CD14-positive monocyte (primary cell): ENCODE measurements at regions not wholly inside any gene's neighbourhood (a gene's known extent, or its start where the extent isn't known, plus 50 kb on each side); places are given as distances from the start of the nearest gene placed in this dataset.

Experiments
- DNase-seq, 3 donors: peaks; one replicate each; pipeline ENCODE4 v3.0.0-alpha.2; 2011 to 2022
- H2AFZ ChIP-seq: 2 replicates; pipeline ENCODE4 v1.6.0; 2012; ENCODE audit warnings: mild to moderate bottlenecking, low read depth, low read length, inconsistent platforms; ENCODE audit not compliant: insufficient read depth, poor library complexity, severe bottlenecking
- H3K27ac ChIP-seq, 2 donors: 1 replicate in 1 of 2; 2 replicates in 1 of 2; pipeline ENCODE4 v1.5.1; 2012 to 2013; ENCODE audit warnings: low read length in 2 of 2, control low read depth in 1 of 2, inconsistent platforms in 1 of 2, low read depth in 1 of 2, mild to moderate bottlenecking in 1 of 2
- H3K27me3 ChIP-seq, 2 donors: one replicate each; pipeline versions ENCODE4 v1.6.0 to v1.6.1; 2011 to 2013; ENCODE audit warnings: low read length in 2 of 2; ENCODE audit not compliant: control insufficient read depth in 2 of 2, insufficient read depth in 2 of 2
- H3K36me3 ChIP-seq, 2 donors: replicated peaks in 1 of 2; 1 replicate in 1 of 2; 2 replicates in 1 of 2; pipeline versions ENCODE4 v1.5.1 to v1.6.1; 2012 to 2013; ENCODE audit warnings: low read length in 2 of 2, control low read depth in 1 of 2, inconsistent platforms in 1 of 2, mild to moderate bottlenecking in 1 of 2; ENCODE audit not compliant: insufficient read depth in 2 of 2, control insufficient read depth in 1 of 2
- H3K4me1 ChIP-seq, 2 donors: 1 replicate in 1 of 2; 2 replicates in 1 of 2; pipeline versions ENCODE4 v1.5.1 to v1.6.1; 2012 to 2013; ENCODE audit warnings: low read length in 2 of 2, control low read depth in 1 of 2, inconsistent platforms in 1 of 2, mild to moderate bottlenecking in 1 of 2, moderate library complexity in 1 of 2; ENCODE audit not compliant: insufficient read depth in 2 of 2, control insufficient read depth in 1 of 2
- H3K4me2 ChIP-seq: replicated peaks from 2 replicates; pipeline ENCODE3; 2012; ENCODE audit warnings: low read length, moderate library complexity, mild to moderate bottlenecking; ENCODE audit not compliant: poor library complexity, severe bottlenecking; ENCODE audit errors: extremely low read depth
- H3K4me3 ChIP-seq, 3 experiments: fragments of 200-600 bp in 1 of 3; sonication (generic) in 1 of 3; replicated peaks in 1 of 3; 1 replicate in 2 of 3; 2 replicates in 1 of 3; pipeline ENCODE4 v1.5.1; 2011 to 2013; ENCODE audit warnings: low read length in 3 of 3, mild to moderate bottlenecking in 3 of 3, control low read depth in 2 of 3, low read depth in 2 of 3, inconsistent platforms in 1 of 3, moderate library complexity in 1 of 3
- H3K79me2 ChIP-seq: 2 replicates; pipeline ENCODE4 v1.6.0; 2012; ENCODE audit warnings: mild to moderate bottlenecking, control low read depth, inconsistent platforms, low read length, moderate library complexity; ENCODE audit not compliant: insufficient read depth
- H3K9ac ChIP-seq: 2 replicates; pipeline ENCODE4 v1.6.0; 2017; ENCODE audit warnings: low read length, mild to moderate bottlenecking; ENCODE audit not compliant: insufficient read depth, poor library complexity, severe bottlenecking
- H3K9me3 ChIP-seq, 2 donors: replicated peaks in 1 of 2; 1 replicate in 1 of 2; 2 replicates in 1 of 2; pipeline versions ENCODE4 v1.5.1 to v1.6.1; 2012 to 2013; ENCODE audit warnings: low read length in 2 of 2, control low read depth in 1 of 2; ENCODE audit not compliant: control insufficient read depth in 1 of 2, insufficient read depth in 1 of 2
- H4K20me1 ChIP-seq: 2 replicates; pipeline ENCODE4 v1.6.0; 2012; ENCODE audit warnings: mild to moderate bottlenecking, low read length, control low read depth, moderate library complexity; ENCODE audit not compliant: insufficient read depth
- H3K27ac Mint-ChIP-seq, 7 donors: one replicate each; pipeline ENCODE4 v1.8.0; 2020; ENCODE audit warnings: mild to moderate bottlenecking in 7 of 7, mixed read lengths in 7 of 7, moderate library complexity in 6 of 7, inconsistent platforms in 2 of 7
- H3K27me3 Mint-ChIP-seq, 3 donors: one replicate each; pipeline ENCODE4 v1.8.0; 2021 to 2022; ENCODE audit warnings: low read depth in 3 of 3, mild to moderate bottlenecking in 3 of 3, mixed read lengths in 3 of 3, moderate library complexity in 3 of 3, inconsistent platforms in 1 of 3
- H3K36me3 Mint-ChIP-seq, 2 donors: one replicate each; pipeline ENCODE4 v1.8.0; 2020; ENCODE audit warnings: mixed read lengths in 2 of 2, inconsistent platforms in 1 of 2, mild to moderate bottlenecking in 1 of 2
- H3K4me1 Mint-ChIP-seq: one replicate; pipeline ENCODE4 v1.8.0; 2020; ENCODE audit warnings: mild to moderate bottlenecking, mixed read lengths
- H3K4me3 Mint-ChIP-seq, 2 donors: one replicate each; pipeline ENCODE4 v1.8.0; 2020; ENCODE audit warnings: mild to moderate bottlenecking in 2 of 2, mixed read lengths in 2 of 2, moderate library complexity in 1 of 2
- H3K9me3 Mint-ChIP-seq, 7 donors: one replicate each; pipeline ENCODE4 v1.8.0; 2020 to 2022; ENCODE audit warnings: mixed read lengths in 7 of 7, mild to moderate bottlenecking in 6 of 7, moderate library complexity in 6 of 7, inconsistent platforms in 2 of 7
- CTCF ChIP-seq: fragments of 200-600 bp; IDR thresholded peaks from one replicate; pipeline ENCODE4 v1.8.0; 2022; ENCODE audit warnings: antibody characterized with exemption, mild to moderate bottlenecking
- WGBS: methylation state at CpG from one replicate; pipeline ENCODE4 v1.1.5; 2013; ENCODE audit warnings: missing lambda C conversion rate; ENCODE audit not compliant: insufficient coverage; 5-methylcytosine and 5-hydroxymethylcytosine counted together
- intact Hi-C, 2 donors: fragments of 100-400 bp; cut with micrococcal nuclease; formaldehyde crosslinking; loops; one replicate each; pipeline versions ENCODE4 v1.15.0 to v1.15.1; 2023

GRCh38 chr4:135510582-135510981, 1309.0 kb upstream of the PABPC4L start:
- intact Hi-C loops, result no loop called here
- Histone ChIP-seq H3K4me1 (no peaks in the 10 kb centered on the region), H3K36me3 (no peaks in the 10 kb centered on the region), H3K4me2 (no peak overlapping the region), H3K4me3 (no peak overlapping the region), H3K9ac (no peak overlapping the region), H3K27ac (no peak overlapping the region), H3K9me3 (no peaks in the 10 kb centered on the region), H3K79me2 (no peaks in the 10 kb centered on the region), H2AFZ (no peak overlapping the region), H3K27me3 (no peaks in the 10 kb centered on the region), H4K20me1 (no peaks in the 10 kb centered on the region)
- no peak for DNase-seq
- Mint-ChIP-seq H3K9me3 (peaks cover 0 to 3% (median 0%) of the 10 kb centered on the region in 7 donors), H3K27ac (no peak overlapping the region), H3K36me3 (no peaks in the 10 kb centered on the region), H3K27me3 (no peaks in the 10 kb centered on the region), H3K4me3 (no peak overlapping the region), H3K4me1 (no peaks in the 10 kb centered on the region)
- WGBS, result no CpG with 5 or more reads among the region's 1 CpG
- TF ChIP-seq CTCF, result no peak

GRCh38 chr4:135508006-135508714, 1306.6 kb upstream of the PABPC4L start:
- no peak overlapping the region for H2AFZ ChIP-seq
- Mint-ChIP-seq H3K36me3 (no peaks in the 10 kb centered on the region), H3K27me3 (no peaks in the 10 kb centered on the region)

More at GRCh38 chr4:135508006-135508714, 1306.6 kb upstream of the PABPC4L start:
- H3K79me2 ChIP-seq, result no peaks in the 10 kb centered on the region
- H3K9ac ChIP-seq, result no peak overlapping the region
- intact Hi-C loops, result no loop called here
- H3K4me1 Mint-ChIP-seq, result no peaks in the 10 kb centered on the region
- no peaks in the 10 kb centered on the region for H3K9me3 Mint-ChIP-seq
- H3K9me3 ChIP-seq, result no peaks in the 10 kb centered on the region
- no peak overlapping the region for H3K4me3 ChIP-seq
- no peak for DNase-seq
- no peaks in the 10 kb centered on the region for H3K4me1 ChIP-seq
- no peak overlapping the region for H3K4me2 ChIP-seq
- H3K27ac ChIP-seq, result no peak overlapping the region
- WGBS, result no CpG with 5 or more reads among the region's 4 CpGs
- H3K36me3 ChIP-seq, result no peaks in the 10 kb centered on the region
- H3K4me3 Mint-ChIP-seq, result no peak overlapping the region
- H4K20me1 ChIP-seq, result no peaks in the 10 kb centered on the region
- no peak overlapping the region for H3K27ac Mint-ChIP-seq
- no peak for TF ChIP-seq CTCF
- H3K27me3 ChIP-seq, result no peaks in the 10 kb centered on the region
